D341Med (cell line): ENCODE measurements at regions not wholly inside any gene's neighbourhood (a gene's known extent, or its start where the extent isn't known, plus 50 kb on each side); places are given as distances from the start of the nearest gene placed in this dataset.
"Not testable (repeated sequence)": the region's sequence is repeated elsewhere in the genome, so short reads cannot be mapped to it uniquely, and the experiment has no call there.

Experiments used
- DNase-seq: peaks from one replicate; pipeline ENCODE4 v3.0.0; 2012; ENCODE audit warnings: low spot score

- DNase-seq, result no peak
Observed at GRCh38 chr4:104330125-104330905, 164.4 kb downstream of the CXXC4 start.

GRCh38 chr4:104326991-104327694, 167.6 kb downstream of the CXXC4 start:
- DNase-seq, result not testable (repeated sequence)

GRCh38 chr4:104302731-104303130, 192.0 kb downstream of the CXXC4 start:
- no peak for DNase-seq

- no peak for DNase-seq
Observed at GRCh38 chr4:104294811-104295210, 199.9 kb downstream of the CXXC4 start.

- no peak for DNase-seq
Observed at GRCh38 chr4:104286867-104287266, 207.8 kb downstream of the CXXC4 start.

- DNase-seq, result no peak
Observed at GRCh38 chr4:104283303-104283702, 211.4 kb downstream of the CXXC4 start.

GRCh38 chr4:104279744-104280143, 214.9 kb downstream of the CXXC4 start:
- DNase-seq, result no peak

- DNase-seq, result no peak
Observed at GRCh38 chr4:104272966-104273365, 221.7 kb downstream of the CXXC4 start.

- DNase-seq, result not testable (repeated sequence)
Observed at GRCh38 chr4:104269603-104270002, 225.1 kb downstream of the CXXC4 start.

GRCh38 chr4:104263100-104263499, 231.6 kb downstream of the CXXC4 start:
- DNase-seq, result no peak

- DNase-seq, result no peak
Observed at GRCh38 chr4:104262678-104263077, 232.0 kb downstream of the CXXC4 start.

- DNase-seq, result no peak
Observed at GRCh38 chr4:104248726-104249125, 246.0 kb downstream of the CXXC4 start.

GRCh38 chr4:104235967-104236366, 258.7 kb downstream of the CXXC4 start:
- no peak for DNase-seq

GRCh38 chr4:104217526-104217925, 277.2 kb downstream of the CXXC4 start:
- DNase-seq, result no peak

GRCh38 chr4:104211657-104212056, 283.0 kb downstream of the CXXC4 start:
- DNase-seq, result no peak

- DNase-seq, result no peak
Observed at GRCh38 chr4:104210420-104210819, 284.3 kb downstream of the CXXC4 start.

- DNase-seq, result no peak
Observed at GRCh38 chr4:104206784-104207183, 287.9 kb downstream of the CXXC4 start.

- no peak for DNase-seq
Observed at GRCh38 chr4:104205116-104205515, 289.6 kb downstream of the CXXC4 start.

- DNase-seq, result no peak
Observed at GRCh38 chr4:104188301-104188700, 306.4 kb downstream of the CXXC4 start.

GRCh38 chr4:104169437-104169836, 325.3 kb downstream of the CXXC4 start:
- DNase-seq, result no peak

- DNase-seq, result no peak
Observed at GRCh38 chr4:104166749-104167148, 327.9 kb downstream of the CXXC4 start.

- DNase-seq, result no peak
Observed at GRCh38 chr4:104163820-104164219, 330.9 kb downstream of the CXXC4 start.

- no peak for DNase-seq
Observed at GRCh38 chr4:104146048-104146447, 348.6 kb downstream of the CXXC4 start.

- DNase-seq, result no peak
Observed at GRCh38 chr4:104138116-104138515, 356.6 kb downstream of the CXXC4 start.
